Heart left ventricle (tissue), 13 donors: ENCODE measurements at regions not wholly inside any gene's neighbourhood (a gene's known extent, or its start where the extent isn't known, plus 50 kb on each side); places are given as distances from the start of the nearest gene placed in this dataset.

Experiments used
- POLR2A ChIP-seq, 2 donors: fragments of 450-650 bp; IDR thresholded peaks; one replicate each; pipeline ENCODE4 v1.6.1; 2017; ENCODE audit warnings: antibody characterized with exemption in 2 of 2, mild to moderate bottlenecking in 2 of 2, moderate library complexity in 2 of 2
- TF ChIP-seq, protein P1 (sequence below), 12 donors: fragments of 200-600 bp; sonication (generic) in 4 of 12; IDR thresholded peaks; one replicate each; pipeline versions ENCODE4 v1.5.0 to v1.8.0; 2018 to 2022; ENCODE audit warnings: antibody characterized with exemption in 12 of 12, mild to moderate bottlenecking in 5 of 12
- donor health status: ischemic (EF 13 %, LVEDD 7.1; RV severe dilation, severe dysfunction).
- donor health status: DM: no; HTN: yes; CAD: no.
- donor health status: DM: no; HTN: no; CAD: no.
- donor health status: ischemic (EF 25% LVEDD 6.9; RV normal size, moderate dysfunction).
- donor health status: ischemic (EF 25% LVEDD 5.7; RV mildly dilated, moderate dysfunction).
- donor health status: ischemic (EF 35%, LVEDD 5.7; RV mildly dilated, moderate dysfunction).
- donor health status: nonischemic (EF 11% LVEDD 7.7; RV severe dilation, severe dysfunction).
- donor health status: DM: yes; HTN: yes; CAD: no.
- donor health status: PGD.
- donor health status: ischemic (EF 29% LVEDD 5.4; RV normal size, mild dysfunction).
- donor health status: nonischemic (EF 23%, LVEDD 6.1; RV moderate dilation, normal function).

GRCh38 chr6:76247527-76247926, 175.1 kb upstream of the IMPG1 start:
- no peak for TF ChIP-seq POLR2A (IDR thresholded peaks at IDR 0.05)
- TF ChIP-seq, protein P1, sequence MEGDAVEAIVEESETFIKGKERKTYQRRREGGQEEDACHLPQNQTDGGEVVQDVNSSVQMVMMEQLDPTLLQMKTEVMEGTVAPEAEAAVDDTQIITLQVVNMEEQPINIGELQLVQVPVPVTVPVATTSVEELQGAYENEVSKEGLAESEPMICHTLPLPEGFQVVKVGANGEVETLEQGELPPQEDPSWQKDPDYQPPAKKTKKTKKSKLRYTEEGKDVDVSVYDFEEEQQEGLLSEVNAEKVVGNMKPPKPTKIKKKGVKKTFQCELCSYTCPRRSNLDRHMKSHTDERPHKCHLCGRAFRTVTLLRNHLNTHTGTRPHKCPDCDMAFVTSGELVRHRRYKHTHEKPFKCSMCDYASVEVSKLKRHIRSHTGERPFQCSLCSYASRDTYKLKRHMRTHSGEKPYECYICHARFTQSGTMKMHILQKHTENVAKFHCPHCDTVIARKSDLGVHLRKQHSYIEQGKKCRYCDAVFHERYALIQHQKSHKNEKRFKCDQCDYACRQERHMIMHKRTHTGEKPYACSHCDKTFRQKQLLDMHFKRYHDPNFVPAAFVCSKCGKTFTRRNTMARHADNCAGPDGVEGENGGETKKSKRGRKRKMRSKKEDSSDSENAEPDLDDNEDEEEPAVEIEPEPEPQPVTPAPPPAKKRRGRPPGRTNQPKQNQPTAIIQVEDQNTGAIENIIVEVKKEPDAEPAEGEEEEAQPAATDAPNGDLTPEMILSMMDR (IDR thresholded peaks at IDR 0.05), result no peak
